ENCODE measurements at regions not wholly inside any gene's neighbourhood (a gene's known extent, or its start where the extent isn't known, plus 50 kb on each side); places are given as distances from the start of the nearest gene placed in this dataset.

- no peak for TF ChIP-seq ZNF8 (CRISPR knock-in tag; IDR thresholded peaks at IDR 0.05)
- TF ChIP-seq ZFP30 (CRISPR knock-in tag; IDR thresholded peaks at IDR 0.05) = no peak
- no peak for TF ChIP-seq PPARA (CRISPR knock-in tag; IDR thresholded peaks at IDR 0.05; ENCODE audit: borderline replicate concordance)
These were observed 238.8 kb upstream of the ECI2 start (continued) for GRCh38 chr6:4374216-4374615.

GRCh38 chr6:4372866-4373265 is 237.5 kb upstream of the ECI2 start:
- no peak for ATAC-seq
- TF ChIP-seq CSDC2 (CRISPR knock-in tag; IDR thresholded peaks at IDR 0.05) (no peak), ISL1 (CRISPR knock-in tag; IDR thresholded peaks at IDR 0.05) (no peak), TOX (CRISPR knock-in tag; IDR thresholded peaks at IDR 0.05; ENCODE audit: borderline replicate concordance) (no peak), ZC3H10 (CRISPR knock-in tag; IDR thresholded peaks at IDR 0.05) (no peak), ZNF70 (CRISPR knock-in tag; IDR thresholded peaks at IDR 0.05) (no peak), ESRRG (CRISPR knock-in tag; IDR thresholded peaks at IDR 0.05) (no peak), PPARA (CRISPR knock-in tag; IDR thresholded peaks at IDR 0.05; ENCODE audit: borderline replicate concordance) (no peak), ZNF8 (CRISPR knock-in tag; IDR thresholded peaks at IDR 0.05) (no peak), CREB5 (CRISPR knock-in tag; IDR thresholded peaks at IDR 0.05; ENCODE audit: low read depth) (no peak), ZFP30 (CRISPR knock-in tag; IDR thresholded peaks at IDR 0.05) (no peak), RARB (CRISPR knock-in tag; IDR thresholded peaks at IDR 0.05) (no peak), CSRNP3 (CRISPR knock-in tag; IDR thresholded peaks at IDR 0.05) (no peak), ZFP3 (CRISPR knock-in tag; IDR thresholded peaks at IDR 0.05) (no peak), POU6F1 (CRISPR knock-in tag; IDR thresholded peaks at IDR 0.05; ENCODE audit: borderline replicate concordance, low read depth) (no peak), TCF4 (CRISPR knock-in tag; IDR thresholded peaks at IDR 0.05; ENCODE audit: borderline replicate concordance) (no peak), ARNTL (CRISPR knock-in tag; IDR thresholded peaks at IDR 0.05; ENCODE audit: borderline replicate concordance, low read depth) (no peak)

GRCh38 chr6:4371207-4371921 is 236.0 kb upstream of the ECI2 start:
- TF ChIP-seq RARB (CRISPR knock-in tag; IDR thresholded peaks at IDR 0.05) (no peak), ZFP3 (CRISPR knock-in tag; IDR thresholded peaks at IDR 0.05) (no peak), ARNTL (CRISPR knock-in tag; IDR thresholded peaks at IDR 0.05; ENCODE audit: borderline replicate concordance, low read depth) (no peak), TOX (CRISPR knock-in tag; IDR thresholded peaks at IDR 0.05; ENCODE audit: borderline replicate concordance) (no peak), SNAI2 (CRISPR knock-in tag; IDR thresholded peaks at IDR 0.05) (no peak), GLIS3 (CRISPR knock-in tag; IDR thresholded peaks at IDR 0.05) (no peak), PPARA (CRISPR knock-in tag; IDR thresholded peaks at IDR 0.05; ENCODE audit: borderline replicate concordance) (no peak), CREB5 (CRISPR knock-in tag; IDR thresholded peaks at IDR 0.05; ENCODE audit: low read depth) (no peak), TSHZ2 (CRISPR knock-in tag; IDR thresholded peaks at IDR 0.05) (no peak), TCF4 (CRISPR knock-in tag; IDR thresholded peaks at IDR 0.05; ENCODE audit: borderline replicate concordance) (no peak)
- ATAC-seq = peak; percentile 45

Data from SK-N-SH treated with all-trans-retinoic acid at 6 μM for 48 hours (cell line).